Large intestine (tissue), 3 donors: ENCODE measurements at regions not wholly inside any gene's neighbourhood (a gene's known extent, or its start where the extent isn't known, plus 50 kb on each side); places are given as distances from the start of the nearest gene placed in this dataset.

Experiments
- DNase-seq, 2 donors: peaks; one replicate each; pipeline versions ENCODE4 v3.0.0 to v3.0.0-alpha.2; 2013
- H3K27ac ChIP-seq: one replicate; pipeline ENCODE4 v1.5.1; 2013; ENCODE audit warnings: low read length
- H3K27me3 ChIP-seq: 2 replicates; pipeline ENCODE4 v1.6.1; 2013; ENCODE audit warnings: low read length; ENCODE audit not compliant: control insufficient read depth, insufficient read depth
- H3K36me3 ChIP-seq: 2 replicates; pipeline ENCODE4 v1.6.1; 2013; ENCODE audit warnings: low read length; ENCODE audit not compliant: control insufficient read depth, insufficient read depth
- H3K4me1 ChIP-seq: one replicate; pipeline ENCODE4 v1.6.1; 2013; ENCODE audit warnings: low read length; ENCODE audit not compliant: control insufficient read depth, insufficient read depth
- H3K4me3 ChIP-seq: one replicate; pipeline ENCODE4 v1.5.1; 2013; ENCODE audit warnings: low read length
- H3K9me3 ChIP-seq: one replicate; pipeline ENCODE4 v1.6.1; 2013; ENCODE audit warnings: mild to moderate bottlenecking, low read depth, low read length, moderate library complexity; ENCODE audit not compliant: control insufficient read depth
- WGBS: methylation state at CpG from one replicate; pipeline ENCODE4 v1.1.5; 2013; ENCODE audit warnings: low lambda C conversion rate; ENCODE audit not compliant: insufficient coverage; 5-methylcytosine and 5-hydroxymethylcytosine counted together

DNA sequence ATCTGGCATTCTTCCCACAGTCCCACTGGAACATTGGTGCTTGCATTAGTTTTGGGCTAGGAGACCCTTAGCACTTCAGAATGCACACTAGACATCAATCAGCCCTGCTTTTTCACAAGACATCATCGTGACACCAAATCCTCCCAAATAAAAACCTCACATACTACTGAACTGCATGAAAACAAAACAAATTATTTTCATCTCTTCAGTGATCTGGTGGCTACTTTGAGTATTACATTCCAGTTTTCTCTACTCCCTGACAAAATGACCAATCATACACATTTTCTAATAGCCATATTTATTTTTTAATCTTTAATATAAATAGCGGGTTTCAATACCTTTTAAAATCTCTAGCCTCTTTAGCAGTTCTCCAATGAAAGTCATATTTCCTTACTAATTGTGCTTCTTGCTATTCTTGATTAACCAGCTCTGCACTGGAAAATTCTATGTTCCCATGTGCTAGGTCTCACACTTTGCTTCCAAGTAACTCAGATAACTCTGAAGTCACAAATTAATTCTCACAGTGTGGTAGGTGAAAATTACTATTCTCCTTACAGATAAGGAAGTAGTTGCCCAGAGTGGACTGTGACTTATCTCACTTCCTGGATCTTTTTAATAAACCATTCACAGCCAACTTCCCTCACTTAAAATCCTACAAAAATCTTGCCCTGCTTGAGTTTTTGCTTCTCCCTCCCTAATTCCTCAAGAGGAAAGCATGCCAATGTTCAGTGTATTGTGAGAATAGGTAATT lies 82.5 kb upstream of the EPB41L3 start:
- Histone ChIP-seq H3K9me3 (no peaks in the 10 kb centered on the region), H3K27ac (peak overlapping the region; percentile 93), H3K36me3 (no peaks in the 10 kb centered on the region), H3K4me1 (peaks cover 24% of the 10 kb centered on the region), H3K4me3 (no peak overlapping the region), H3K27me3 (no peaks in the 10 kb centered on the region)
- peak in 1 of 2 donors; percentile 50 for DNase-seq
- 100% methylated on average over 2 of the region's 2 CpGs for WGBS

DNA sequence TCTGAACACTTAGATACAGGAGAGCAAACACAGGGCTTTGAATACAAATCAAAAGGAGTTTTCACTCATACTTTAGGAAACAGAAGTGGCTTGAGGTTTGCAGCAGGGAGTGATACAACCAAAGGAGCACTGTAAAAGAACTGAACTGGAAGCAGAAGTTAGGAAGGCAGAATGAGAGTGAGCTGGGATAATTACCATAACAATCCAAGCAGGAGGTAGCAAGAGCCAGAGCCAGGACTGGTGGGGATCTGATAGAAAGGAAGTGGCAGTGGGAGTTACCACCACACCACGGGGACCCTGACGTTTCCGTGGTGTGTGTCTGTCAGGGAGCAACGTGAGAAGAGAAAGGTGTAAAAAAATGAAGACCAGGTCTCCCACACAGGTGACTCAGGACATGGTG lies 81.3 kb upstream of the EPB41L3 start:
- WGBS: 90% methylated on average over 3 of the region's 4 CpGs
- no peak for DNase-seq
- no peak overlapping the region for H3K4me3 ChIP-seq
- H3K27ac ChIP-seq: no peak overlapping the region
- no peaks in the 10 kb centered on the region for H3K27me3 ChIP-seq
- no peaks in the 10 kb centered on the region for H3K9me3 ChIP-seq
- peaks cover 19% of the 10 kb centered on the region for H3K4me1 ChIP-seq
- H3K36me3 ChIP-seq: no peaks in the 10 kb centered on the region

DNA sequence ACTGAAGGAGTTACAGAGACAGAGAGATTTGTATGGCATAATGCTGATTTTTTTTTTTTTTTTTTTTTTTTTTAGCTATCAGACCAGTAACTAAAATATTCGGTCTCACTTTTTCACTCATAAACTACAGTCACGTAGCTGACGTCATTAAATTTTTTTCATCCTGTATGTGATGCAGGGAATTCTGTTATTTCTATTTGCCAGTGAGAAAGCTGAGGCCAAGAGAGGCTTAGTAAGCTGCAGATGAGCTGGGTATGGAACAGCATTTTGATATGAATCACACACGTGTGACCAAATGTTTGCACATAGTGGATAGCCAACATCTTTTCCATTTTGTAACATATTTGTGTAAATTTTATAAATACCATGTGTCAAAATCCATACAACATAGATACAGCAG lies 79.1 kb upstream of the EPB41L3 start:
- Histone ChIP-seq H3K27ac (no peak overlapping the region), H3K4me1 (peaks cover 17% of the 10 kb centered on the region)
- no CpG with 5 or more reads among the region's 4 CpGs for WGBS

DNA sequence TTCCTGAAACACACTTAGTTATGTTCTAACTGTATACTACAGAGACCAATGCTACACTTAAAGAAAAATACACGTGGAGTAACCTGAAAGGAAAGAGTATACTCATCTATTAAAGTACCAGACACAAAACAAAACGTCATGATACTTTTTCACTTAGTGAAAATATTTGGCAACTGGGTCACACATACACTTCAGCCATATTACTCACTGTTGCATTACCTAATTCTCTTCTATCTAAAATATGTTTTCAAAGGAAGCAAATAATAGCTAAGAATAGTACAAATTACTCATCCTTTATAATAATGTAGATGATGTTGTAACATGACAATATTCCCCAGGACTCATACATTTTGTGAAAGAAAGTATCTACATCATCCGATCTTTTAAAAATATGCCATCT lies 76.5 kb upstream of the EPB41L3 start:
- Histone ChIP-seq H3K4me1 (no peaks in the 10 kb centered on the region), H3K9me3 (no peaks in the 10 kb centered on the region), H3K27me3 (no peaks in the 10 kb centered on the region), H3K27ac (no peak overlapping the region), H3K4me3 (no peak overlapping the region), H3K36me3 (no peaks in the 10 kb centered on the region)
- WGBS: 88% methylated on average over 3 of the region's 3 CpGs
- no peak for DNase-seq

More for the DNA sequence above, 79.1 kb upstream of the EPB41L3 start:
- Histone ChIP-seq H3K4me3 (no peak overlapping the region), H3K27me3 (no peaks in the 10 kb centered on the region), H3K36me3 (no peaks in the 10 kb centered on the region), H3K9me3 (no peaks in the 10 kb centered on the region)
- DNase-seq: no peak

DNA sequence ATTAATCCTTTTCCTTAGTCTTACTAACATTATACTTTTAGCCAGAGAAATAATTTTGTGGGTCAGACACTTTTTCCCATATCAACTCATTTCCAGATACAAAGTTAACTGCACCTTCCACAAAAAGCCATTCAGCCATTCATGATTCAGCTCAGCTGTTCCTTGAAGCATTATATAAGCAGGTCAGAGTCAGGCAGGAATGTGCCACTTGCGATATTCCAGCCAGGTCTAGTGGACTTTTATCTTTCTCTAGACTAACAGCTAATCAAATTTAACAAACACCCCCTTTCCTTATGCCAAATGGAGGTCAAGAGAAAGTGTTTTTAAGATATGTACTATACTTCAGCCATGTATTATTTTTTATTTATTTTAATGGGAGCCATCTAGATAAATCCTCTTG lies 75.6 kb upstream of the EPB41L3 start:
- no peak overlapping the region for H3K4me3 ChIP-seq
- no peaks in the 10 kb centered on the region for H3K36me3 ChIP-seq
- no peaks in the 10 kb centered on the region for H3K27me3 ChIP-seq
- no CpG with 5 or more reads among the region's 1 CpG for WGBS
- no peaks in the 10 kb centered on the region for H3K4me1 ChIP-seq
- no peaks in the 10 kb centered on the region for H3K9me3 ChIP-seq
- DNase-seq: peak in 1 of 2 donors; percentile 33
- H3K27ac ChIP-seq: no peak overlapping the region

DNA sequence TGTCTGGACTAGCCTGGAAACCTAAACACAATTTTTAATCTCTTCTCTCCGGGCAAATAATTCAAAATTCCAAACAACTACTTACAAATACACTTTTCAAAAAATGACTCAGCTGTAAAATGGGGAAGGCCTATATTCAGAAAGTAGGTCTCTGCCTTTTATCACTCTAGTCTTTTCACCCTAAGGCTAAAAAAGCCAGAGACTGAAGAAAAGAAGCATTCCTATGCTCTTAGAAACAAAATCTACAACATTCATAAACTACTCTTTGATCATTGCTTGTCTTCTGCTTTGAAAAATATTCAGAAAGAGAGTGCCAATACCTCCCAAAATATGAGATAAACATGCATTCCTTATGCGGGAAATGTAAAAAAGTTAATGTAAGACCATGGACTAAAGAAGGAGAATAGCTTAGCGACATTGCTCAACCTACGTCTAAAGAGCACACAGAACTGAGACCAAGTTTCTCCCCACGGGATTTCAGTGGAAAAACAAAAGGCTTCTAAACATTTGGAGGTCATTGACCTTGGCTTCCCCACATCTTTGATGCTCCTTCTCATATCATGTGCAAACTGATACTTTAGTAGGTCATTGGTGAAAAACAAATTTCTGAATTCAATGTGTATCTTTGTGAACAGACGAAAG lies 74.4 kb upstream of the EPB41L3 start:
- no peaks in the 10 kb centered on the region for H3K9me3 ChIP-seq
- no peak overlapping the region for H3K27ac ChIP-seq
- H3K4me1 ChIP-seq: no peaks in the 10 kb centered on the region
- DNase-seq: no peak
- H3K4me3 ChIP-seq: no peak overlapping the region
- no peaks in the 10 kb centered on the region for H3K36me3 ChIP-seq
- no peaks in the 10 kb centered on the region for H3K27me3 ChIP-seq
- WGBS: 60% methylated on average over 1 of the region's 6 CpGs

DNA sequence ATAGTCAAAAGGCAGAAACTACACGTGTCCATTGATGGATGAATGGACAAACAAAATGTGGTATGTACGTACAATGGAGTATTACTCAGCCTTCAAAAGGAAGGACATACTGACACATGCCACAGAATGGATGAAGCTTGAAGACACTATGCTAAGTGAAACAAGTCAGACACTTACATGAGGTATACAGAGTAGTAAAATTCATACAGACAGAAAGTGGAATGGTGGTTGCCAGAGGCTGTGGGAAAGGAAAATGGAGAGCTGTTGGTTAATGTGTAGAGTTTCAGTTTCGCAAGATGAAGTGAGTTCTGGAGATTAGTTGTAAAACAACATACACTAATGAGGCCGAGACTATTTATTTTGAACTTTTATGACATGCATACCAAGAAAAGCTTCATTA lies 67.4 kb upstream of the EPB41L3 start:
- Histone ChIP-seq H3K4me1 (no peaks in the 10 kb centered on the region), H3K27ac (peak overlapping the region; percentile 14), H3K4me3 (no peak overlapping the region), H3K36me3 (no peaks in the 10 kb centered on the region), H3K27me3 (no peaks in the 10 kb centered on the region), H3K9me3 (peaks cover 3% of the 10 kb centered on the region)
- 86% methylated on average over 1 of the region's 4 CpGs for WGBS
- peak in 1 of 2 donors; percentile 38 for DNase-seq

DNA sequence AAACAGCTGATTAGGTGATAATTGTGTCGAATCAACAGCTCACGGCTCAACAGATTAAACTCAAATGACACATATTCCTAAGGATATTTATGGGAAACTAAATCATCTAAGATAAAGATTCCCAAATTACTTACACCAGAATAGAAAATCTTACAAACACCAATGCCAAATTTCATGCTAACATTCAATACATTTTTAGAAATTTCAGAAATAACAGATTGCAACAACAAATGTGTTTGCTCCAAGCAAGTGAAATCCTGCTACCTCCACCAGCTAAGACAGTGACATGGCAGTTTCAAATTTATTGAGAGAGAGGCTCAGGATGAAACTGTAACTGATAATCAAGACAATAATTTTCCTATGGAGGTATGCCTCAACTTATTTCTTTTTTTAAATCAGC lies 65.0 kb upstream of the EPB41L3 start:
- no peak overlapping the region for H3K4me3 ChIP-seq
- H3K4me1 ChIP-seq: no peaks in the 10 kb centered on the region
- H3K9me3 ChIP-seq: peaks cover 3% of the 10 kb centered on the region
- 83% methylated on average over 2 of the region's 2 CpGs for WGBS
- H3K27me3 ChIP-seq: no peaks in the 10 kb centered on the region
- DNase-seq: no peak
- no peak overlapping the region for H3K27ac ChIP-seq
- no peaks in the 10 kb centered on the region for H3K36me3 ChIP-seq

DNA sequence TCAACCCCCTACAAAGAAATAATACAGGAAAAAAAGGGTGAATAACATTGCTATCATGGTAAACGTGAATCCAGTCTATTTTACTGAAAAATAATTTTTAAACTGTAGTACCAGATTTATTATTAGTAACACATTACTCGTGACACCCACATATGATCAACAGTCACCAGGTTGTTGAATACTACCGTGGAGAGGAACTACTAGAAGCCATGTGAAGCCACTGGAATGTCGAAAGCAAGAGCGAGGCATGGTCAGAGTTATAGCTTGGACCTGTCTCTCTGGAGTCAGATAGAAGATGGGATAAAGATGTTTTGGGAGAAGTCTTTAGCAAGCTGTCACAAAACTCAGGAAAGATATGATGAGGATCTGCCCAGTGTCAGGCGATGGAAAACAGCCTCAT lies 63.2 kb upstream of the EPB41L3 start:
- 100% methylated on average over 2 of the region's 6 CpGs for WGBS
- Histone ChIP-seq H3K4me3 (no peak overlapping the region), H3K9me3 (peaks cover 3% of the 10 kb centered on the region), H3K36me3 (no peaks in the 10 kb centered on the region), H3K4me1 (peaks cover 14% of the 10 kb centered on the region), H3K27me3 (no peaks in the 10 kb centered on the region), H3K27ac (no peak overlapping the region)
- no peak for DNase-seq

DNA sequence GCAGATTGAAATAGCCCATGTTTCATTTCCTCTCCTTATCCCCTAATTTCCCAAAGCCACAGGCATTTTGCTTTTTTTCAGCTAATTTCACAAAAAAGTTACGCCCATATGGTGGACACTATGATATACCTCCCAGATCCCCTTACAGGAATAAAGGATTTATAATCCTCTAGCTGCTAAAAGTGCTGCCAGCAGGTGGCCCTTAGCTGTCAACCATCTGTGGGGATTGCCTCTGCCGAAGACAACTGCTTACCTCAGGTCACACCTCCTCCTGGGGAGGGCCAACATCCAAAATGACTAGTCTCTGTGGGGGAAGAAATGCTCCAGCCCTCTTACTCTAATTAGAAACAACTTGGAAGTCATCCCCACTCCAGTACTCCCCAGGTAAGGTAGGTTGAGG lies 61.0 kb upstream of the EPB41L3 start:
- DNase-seq: no peak
- Histone ChIP-seq H3K4me1 (peaks cover 22% of the 10 kb centered on the region), H3K9me3 (peaks cover 3% of the 10 kb centered on the region), H3K4me3 (no peak overlapping the region), H3K36me3 (no peaks in the 10 kb centered on the region), H3K27me3 (no peaks in the 10 kb centered on the region), H3K27ac (no peak overlapping the region)
- no CpG with 5 or more reads among the region's 2 CpGs for WGBS

DNA sequence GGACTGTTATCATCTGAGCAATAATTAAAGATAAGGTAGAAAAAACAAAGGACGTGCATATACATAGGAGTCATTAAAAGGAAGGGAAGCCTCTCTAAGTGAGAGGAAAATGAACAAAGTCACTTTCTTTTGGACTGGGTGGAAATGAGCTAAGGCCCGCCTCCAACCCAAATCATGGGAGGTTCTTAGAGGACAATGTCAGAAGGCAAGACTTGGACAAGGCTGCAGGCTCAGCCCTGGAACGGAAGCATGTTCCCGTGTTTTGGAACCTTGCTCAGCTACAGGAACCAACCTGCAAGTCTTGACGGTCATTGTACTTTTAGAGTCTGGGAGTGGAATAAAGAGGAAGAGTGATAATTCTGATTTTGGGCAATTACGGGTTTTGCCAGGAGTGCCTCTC lies 59.4 kb upstream of the EPB41L3 start:
- Histone ChIP-seq H3K9me3 (peaks cover 3% of the 10 kb centered on the region), H3K27ac (peak overlapping the region; percentile 81), H3K4me3 (no peak overlapping the region), H3K36me3 (no peaks in the 10 kb centered on the region), H3K4me1 (peaks cover 22% of the 10 kb centered on the region), H3K27me3 (no peaks in the 10 kb centered on the region)
- 69% methylated on average over 2 of the region's 6 CpGs for WGBS
- DNase-seq: no peak
